Fibroblast of lung (primary cell): ENCODE measurements at regions not wholly inside any gene's neighbourhood (a gene's known extent, or its start where the extent isn't known, plus 50 kb on each side); places are given as distances from the start of the nearest gene placed in this dataset.

ENCODE experiments used
- DNase-seq, 2 donors: peaks; one replicate each; pipeline versions ENCODE4 v3.0.0 to v3.0.0-alpha.2; 2010; ENCODE audit warnings: low read depth in 2 of 2
- H2AFZ ChIP-seq: 2 replicates; pipeline ENCODE4 v1.5.1; 2012; ENCODE audit warnings: low read length, control low read depth, inconsistent platforms
- H3K27ac ChIP-seq: 2 replicates; pipeline ENCODE4 v1.5.1; 2011; ENCODE audit warnings: low read length, control low read depth; ENCODE audit not compliant: insufficient read depth
- H3K27me3 ChIP-seq: 2 replicates; pipeline ENCODE4 v1.5.1; 2011; ENCODE audit warnings: mild to moderate bottlenecking, low read length; ENCODE audit not compliant: control insufficient read depth, insufficient read depth
- H3K36me3 ChIP-seq: 2 replicates; pipeline ENCODE4 v1.5.1; 2011; ENCODE audit warnings: low read length; ENCODE audit not compliant: control insufficient read depth, insufficient read depth
- H3K4me1 ChIP-seq: 2 replicates; pipeline ENCODE4 v1.5.1; 2011; ENCODE audit warnings: low read length; ENCODE audit not compliant: control insufficient read depth, insufficient read depth; ENCODE audit errors: extremely low read depth
- H3K4me2 ChIP-seq: 2 replicates; pipeline ENCODE4 v1.5.1; 2011; ENCODE audit warnings: low read length, control low read depth; ENCODE audit not compliant: insufficient read depth; ENCODE audit errors: extremely low read depth
- H3K4me3 ChIP-seq, 4 experiments: fragments of 200-600 bp in 1 of 4; sonication (generic) in 1 of 4; replicated peaks in 1 of 4; 2 replicates each; pipeline ENCODE4 v1.5.1; 2011 to 2016; ENCODE audit warnings: low read length in 4 of 4, low read depth in 3 of 4, mild to moderate bottlenecking in 3 of 4, control low read depth in 2 of 4, inconsistent platforms in 1 of 4, mixed read lengths in 1 of 4; ENCODE audit not compliant: insufficient read depth in 1 of 4; ENCODE audit errors: control extremely low read depth in 1 of 4
- H3K79me2 ChIP-seq: 2 replicates; pipeline ENCODE4 v1.5.1; 2012; ENCODE audit warnings: mild to moderate bottlenecking, low read length, inconsistent platforms; ENCODE audit not compliant: control insufficient read depth, insufficient read depth
- H3K9ac ChIP-seq: 2 replicates; pipeline ENCODE4 v1.5.1; 2011; ENCODE audit warnings: mild to moderate bottlenecking, low read length, control low read depth; ENCODE audit not compliant: insufficient read depth
- H3K9me3 ChIP-seq: 2 replicates; pipeline ENCODE4 v1.5.1; 2012; ENCODE audit warnings: low read depth, low read length; ENCODE audit not compliant: control insufficient read depth, insufficient read depth
- H4K20me1 ChIP-seq: 2 replicates; pipeline ENCODE4 v1.5.1; 2011; ENCODE audit warnings: low read length; ENCODE audit not compliant: control insufficient read depth, insufficient read depth; ENCODE audit errors: extremely low read depth
- EZH2 ChIP-seq: IDR thresholded peaks from 2 replicates; pipeline ENCODE4 v1.5.1; 2012; ENCODE audit warnings: low read length, control low read depth, mild to moderate bottlenecking; ENCODE audit errors: missing control alignments
- TF ChIP-seq, protein P1 (sequence below), 2 donors: IDR thresholded peaks in 1 of 2; conservative IDR thresholded peaks in 1 of 2; 1 replicate in 1 of 2; 2 replicates in 1 of 2; pipeline ENCODE4 v1.5.1; 2011 to 2012; ENCODE audit warnings: low read length in 2 of 2, control low read depth in 1 of 2, inconsistent platforms in 1 of 2, low read depth in 1 of 2, mild to moderate bottlenecking in 1 of 2

DNA sequence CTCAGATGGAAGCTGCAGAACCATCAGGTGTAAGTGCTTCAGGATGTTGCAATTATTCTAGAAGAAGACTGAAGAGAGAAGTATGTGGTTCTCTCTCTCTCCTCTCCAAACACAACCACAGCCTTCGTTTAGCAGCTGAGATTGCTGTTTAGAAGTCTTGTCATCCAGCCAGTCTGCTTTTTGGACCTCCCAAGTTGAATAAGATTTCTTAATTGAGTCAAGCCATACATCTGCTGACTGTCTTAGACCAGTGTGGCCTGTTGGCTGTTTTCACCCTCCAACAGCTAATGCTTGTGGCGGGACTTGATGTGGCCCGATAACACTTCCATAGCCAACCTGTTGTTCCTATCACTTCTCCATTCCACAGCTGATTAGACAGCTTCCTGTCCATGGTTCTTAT, 91.3 kb upstream of the TMEM17 start:
- Histone ChIP-seq H2AFZ (no peak overlapping the region), H4K20me1 (no peaks in the 10 kb centered on the region), H3K4me2 (no peak overlapping the region), H3K27ac (peak overlapping the region; percentile 28), H3K9me3 (no peaks in the 10 kb centered on the region), H3K4me3 (no peak overlapping the region), H3K36me3 (no peaks in the 10 kb centered on the region), H3K79me2 (no peaks in the 10 kb centered on the region), H3K27me3 (no peaks in the 10 kb centered on the region), H3K9ac (no peak overlapping the region), H3K4me1 (peaks cover 9% of the 10 kb centered on the region)
- DNase-seq: peak; percentile 73 to 94
- TF ChIP-seq, protein P1, sequence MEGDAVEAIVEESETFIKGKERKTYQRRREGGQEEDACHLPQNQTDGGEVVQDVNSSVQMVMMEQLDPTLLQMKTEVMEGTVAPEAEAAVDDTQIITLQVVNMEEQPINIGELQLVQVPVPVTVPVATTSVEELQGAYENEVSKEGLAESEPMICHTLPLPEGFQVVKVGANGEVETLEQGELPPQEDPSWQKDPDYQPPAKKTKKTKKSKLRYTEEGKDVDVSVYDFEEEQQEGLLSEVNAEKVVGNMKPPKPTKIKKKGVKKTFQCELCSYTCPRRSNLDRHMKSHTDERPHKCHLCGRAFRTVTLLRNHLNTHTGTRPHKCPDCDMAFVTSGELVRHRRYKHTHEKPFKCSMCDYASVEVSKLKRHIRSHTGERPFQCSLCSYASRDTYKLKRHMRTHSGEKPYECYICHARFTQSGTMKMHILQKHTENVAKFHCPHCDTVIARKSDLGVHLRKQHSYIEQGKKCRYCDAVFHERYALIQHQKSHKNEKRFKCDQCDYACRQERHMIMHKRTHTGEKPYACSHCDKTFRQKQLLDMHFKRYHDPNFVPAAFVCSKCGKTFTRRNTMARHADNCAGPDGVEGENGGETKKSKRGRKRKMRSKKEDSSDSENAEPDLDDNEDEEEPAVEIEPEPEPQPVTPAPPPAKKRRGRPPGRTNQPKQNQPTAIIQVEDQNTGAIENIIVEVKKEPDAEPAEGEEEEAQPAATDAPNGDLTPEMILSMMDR (conservative IDR thresholded peaks at IDR 0.05 in 1 of 2, IDR thresholded peaks at IDR 0.05 in 1 of 2; ENCODE audit: low read depth in 1 of 2, low read length in 2 of 2): no peak
- no peak for TF ChIP-seq EZH2

GRCh38 chr2:62596061-62596921, 90.3 kb upstream of the TMEM17 start:
- no peaks in the 10 kb centered on the region for H3K9me3 ChIP-seq
- H3K4me3 ChIP-seq: no peak overlapping the region
- no peaks in the 10 kb centered on the region for H3K27me3 ChIP-seq
- TF ChIP-seq, protein P1 (conservative IDR thresholded peaks at IDR 0.05 in 1 of 2, IDR thresholded peaks at IDR 0.05 in 1 of 2; ENCODE audit: low read depth in 1 of 2, low read length in 2 of 2): no peak
- TF ChIP-seq EZH2: no peak
- no peak overlapping the region for H2AFZ ChIP-seq
- peaks cover 9% of the 10 kb centered on the region for H3K4me1 ChIP-seq
- H3K79me2 ChIP-seq: no peaks in the 10 kb centered on the region
- peak; percentile 83 to 93 for DNase-seq
- no peak overlapping the region for H3K9ac ChIP-seq
- H4K20me1 ChIP-seq: no peaks in the 10 kb centered on the region
- H3K27ac ChIP-seq: peak overlapping the region; percentile 49
- no peaks in the 10 kb centered on the region for H3K36me3 ChIP-seq
- H3K4me2 ChIP-seq: no peak overlapping the region

DNA sequence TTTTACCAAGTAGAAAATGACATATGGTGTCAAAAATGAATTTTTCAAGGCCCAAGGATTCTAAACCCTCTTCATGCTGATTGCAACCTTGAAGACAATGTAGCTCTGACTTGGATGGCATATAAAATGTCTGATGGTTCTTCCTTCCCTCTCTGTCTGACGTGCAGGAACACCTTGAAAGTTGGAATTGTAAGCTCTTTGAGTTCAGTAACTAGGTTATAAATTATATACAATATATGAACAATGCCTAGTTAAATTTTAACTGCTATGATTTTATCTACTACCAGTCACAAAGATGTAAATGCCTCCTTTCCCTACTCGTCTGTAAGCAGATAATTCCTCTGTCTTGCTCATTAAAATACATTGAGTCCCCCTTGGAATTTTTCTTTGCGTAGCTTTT, 89.5 kb upstream of the TMEM17 start:
- Histone ChIP-seq H2AFZ (no peak overlapping the region), H3K27me3 (no peaks in the 10 kb centered on the region), H3K9ac (no peak overlapping the region), H4K20me1 (no peaks in the 10 kb centered on the region), H3K4me3 (no peak overlapping the region), H3K4me1 (peaks cover 9% of the 10 kb centered on the region), H3K36me3 (no peaks in the 10 kb centered on the region), H3K27ac (no peak overlapping the region), H3K79me2 (no peaks in the 10 kb centered on the region), H3K9me3 (no peaks in the 10 kb centered on the region), H3K4me2 (no peak overlapping the region)
- DNase-seq: no peak
- TF ChIP-seq, protein P1 (conservative IDR thresholded peaks at IDR 0.05 in 1 of 2, IDR thresholded peaks at IDR 0.05 in 1 of 2; ENCODE audit: low read depth in 1 of 2, low read length in 2 of 2): no peak
- TF ChIP-seq EZH2: no peak
